ENCODE measurements at regions not wholly inside any gene's neighbourhood (a gene's known extent, or its start where the extent isn't known, plus 50 kb on each side); places are given as distances from the start of the nearest gene placed in this dataset.

- POLR2A ChIA-PET (ENCODE audit: unreplicated experiment) = no interaction called here
- CTCF ChIA-PET = no interaction called here
These were observed 426.4 kb downstream of the CTTN start for GRCh38 chr11:70824605-70825245.

GRCh38 chr11:70825893-70826540 lies 426.4 kb downstream of the SHANK2 start:
- Histone ChIP-seq H3F3A (ENCODE audit: insufficient read depth, low read depth) (no peaks in the 10 kb centered on the region), H3K27ac (no peak overlapping the region), H4K20me1 (ENCODE audit: insufficient read depth) (no peaks in the 10 kb centered on the region; the same call in 1 of the 2 replicates), H3K9me2 (ENCODE audit: insufficient read depth) (no peaks in the 10 kb centered on the region), H3K79me2 (ENCODE audit: low read depth) (no peaks in the 10 kb centered on the region), H3K9me3 (ENCODE audit: insufficient read depth, low read depth) (no peaks in the 10 kb centered on the region), H3K27me3 (ENCODE audit: insufficient read depth, low read depth) (no peaks in the 10 kb centered on the region), H2AFZ (no peak overlapping the region), H3K4me1 (replicated peaks; ENCODE audit: insufficient read depth) (no peaks in the 10 kb centered on the region), H3K4me3 (no peak overlapping the region), H3K4me2 (no peak overlapping the region), H3K36me3 (ENCODE audit: low read depth) (no peaks in the 10 kb centered on the region)
- BruUV-seq (replicated peaks) = no TSS peak
- POLR2A ChIA-PET (ENCODE audit: unreplicated experiment) = interaction anchor here (0.6 kb wide), 1 partner anchor 372 kb away, joined by 6 read pairs; no protein-coding TSS in a partner anchor
- intact Hi-C loops (cut with micrococcal nuclease; ENCODE audit: unreplicated experiment) = no loop called here
- TF ChIP-seq CTCF (conservative IDR thresholded peaks at IDR 0.05) (no peak), EZH2 (IDR thresholded peaks at IDR 0.05; ENCODE audit: low read depth) (no peak)
- DNase-seq = no peak
- CTCF ChIA-PET = no interaction called here

More at GRCh38 chr11:70824605-70825245, 426.4 kb downstream of the CTTN start:
- BruUV-seq (replicated peaks) = no TSS peak
- H3K27ac ChIP-seq = no peak overlapping the region
- no peak overlapping the region for H3K4me3 ChIP-seq
- no peaks in the 10 kb centered on the region for H3F3A ChIP-seq (ENCODE audit: insufficient read depth, low read depth)
- no peak overlapping the region for H2AFZ ChIP-seq
- no peaks in the 10 kb centered on the region; the same call in 1 of the 2 replicates for H4K20me1 ChIP-seq (ENCODE audit: insufficient read depth)
- no peaks in the 10 kb centered on the region for H3K36me3 ChIP-seq (ENCODE audit: low read depth)
- H3K79me2 ChIP-seq (ENCODE audit: low read depth) = no peaks in the 10 kb centered on the region
- H3K27me3 ChIP-seq (ENCODE audit: insufficient read depth, low read depth) = no peaks in the 10 kb centered on the region
- no peak for TF ChIP-seq EZH2 (IDR thresholded peaks at IDR 0.05; ENCODE audit: low read depth)
- TF ChIP-seq CTCF (conservative IDR thresholded peaks at IDR 0.05) = no peak
- no peaks in the 10 kb centered on the region for H3K9me3 ChIP-seq (ENCODE audit: insufficient read depth, low read depth)
- intact Hi-C loops (cut with micrococcal nuclease; ENCODE audit: unreplicated experiment) = no loop called here
- no peaks in the 10 kb centered on the region for H3K9me2 ChIP-seq (ENCODE audit: insufficient read depth)
- DNase-seq = no peak
- no peaks in the 10 kb centered on the region for H3K4me1 ChIP-seq (replicated peaks; ENCODE audit: insufficient read depth)
- no peak overlapping the region for H3K4me2 ChIP-seq

- Histone ChIP-seq H3K9me3 (ENCODE audit: insufficient read depth, low read depth) (no peaks in the 10 kb centered on the region), H3F3A (ENCODE audit: insufficient read depth, low read depth) (no peaks in the 10 kb centered on the region), H3K27ac (no peak overlapping the region), H2AFZ (no peak overlapping the region), H4K20me1 (ENCODE audit: insufficient read depth) (no peaks in the 10 kb centered on the region; the same call in 1 of the 2 replicates), H3K4me1 (replicated peaks; ENCODE audit: insufficient read depth) (no peaks in the 10 kb centered on the region), H3K4me2 (no peak overlapping the region), H3K27me3 (ENCODE audit: insufficient read depth, low read depth) (no peaks in the 10 kb centered on the region), H3K79me2 (ENCODE audit: low read depth) (no peaks in the 10 kb centered on the region), H3K4me3 (no peak overlapping the region), H3K36me3 (ENCODE audit: low read depth) (no peaks in the 10 kb centered on the region), H3K9me2 (ENCODE audit: insufficient read depth) (no peaks in the 10 kb centered on the region)
- no peak for TF ChIP-seq EZH2 (IDR thresholded peaks at IDR 0.05; ENCODE audit: low read depth)
- no peak for TF ChIP-seq CTCF (conservative IDR thresholded peaks at IDR 0.05)
- intact Hi-C loops (cut with micrococcal nuclease; ENCODE audit: unreplicated experiment) = no loop called here
- POLR2A ChIA-PET (ENCODE audit: unreplicated experiment) = no interaction called here
- CTCF ChIA-PET = no interaction called here
- no TSS peak for BruUV-seq (replicated peaks)
- DNase-seq = no peak
These were observed 425.6 kb downstream of the SHANK2 start for GRCh38 chr11:70826541-70827335.
